ENCODE measurements at regions not wholly inside any gene's neighbourhood (a gene's known extent, or its start where the extent isn't known, plus 50 kb on each side); places are given as distances from the start of the nearest gene placed in this dataset.
"Not testable (repeated sequence)": the region's sequence is repeated elsewhere in the genome, so short reads cannot be mapped to it uniquely, and the experiment has no call there.

DNA sequence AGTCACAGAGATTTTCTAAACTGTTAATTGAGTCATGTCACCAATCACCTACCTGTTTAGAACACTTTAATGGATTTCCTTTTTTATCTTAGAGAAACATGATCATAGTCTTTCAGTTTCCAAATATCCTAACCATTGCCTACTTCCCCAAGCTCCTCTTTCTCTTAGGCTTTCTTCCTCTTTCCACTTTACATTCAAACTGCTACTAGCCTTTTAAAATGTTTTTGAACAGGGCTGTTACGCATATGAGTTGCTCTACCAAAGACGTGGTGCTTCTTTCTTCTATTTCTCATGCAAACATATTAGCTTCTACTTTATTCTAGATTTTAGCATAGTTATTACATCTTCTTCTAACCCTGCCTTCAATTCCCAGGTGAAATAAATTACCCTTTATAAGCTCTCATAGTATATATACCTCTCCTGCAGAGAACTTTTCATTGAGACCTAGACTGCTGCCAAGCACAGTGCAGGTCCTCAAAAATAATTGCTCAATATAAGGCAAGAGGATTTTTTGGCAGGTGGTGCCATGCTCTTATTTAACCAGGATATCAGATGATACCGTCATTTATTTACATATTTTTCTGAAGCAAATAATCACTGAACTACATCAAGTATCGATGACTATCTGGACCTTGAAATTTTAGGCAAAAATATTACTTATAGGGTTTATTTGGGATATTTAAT is 937.1 kb downstream of the TSN start:
- no peaks in the 10 kb centered on the region for H3K9me3 ChIP-seq (ENCODE audit: control insufficient read depth, low read length)
- H3K4me3 ChIP-seq (ENCODE audit: insufficient read depth, low read depth, low read length), result no peak overlapping the region
- no peaks in the 10 kb centered on the region for H3K27me3 ChIP-seq (ENCODE audit: control insufficient read depth, insufficient read depth, low read length, poor library complexity, severe bottlenecking)
- H3K4me1 ChIP-seq (ENCODE audit: control insufficient read depth, insufficient read depth, low read length), result no peaks in the 10 kb centered on the region
- no peak overlapping the region for H3K27ac ChIP-seq (ENCODE audit: insufficient read depth, low read depth, low read length, poor library complexity, severe bottlenecking)
- no peaks in the 10 kb centered on the region for H3K36me3 ChIP-seq (ENCODE audit: control insufficient read depth, insufficient read depth, low read length)
- WGBS, 2 experiments, result 96% methylated on average over 3 to 4 of the region's 4 CpGs

DNA sequence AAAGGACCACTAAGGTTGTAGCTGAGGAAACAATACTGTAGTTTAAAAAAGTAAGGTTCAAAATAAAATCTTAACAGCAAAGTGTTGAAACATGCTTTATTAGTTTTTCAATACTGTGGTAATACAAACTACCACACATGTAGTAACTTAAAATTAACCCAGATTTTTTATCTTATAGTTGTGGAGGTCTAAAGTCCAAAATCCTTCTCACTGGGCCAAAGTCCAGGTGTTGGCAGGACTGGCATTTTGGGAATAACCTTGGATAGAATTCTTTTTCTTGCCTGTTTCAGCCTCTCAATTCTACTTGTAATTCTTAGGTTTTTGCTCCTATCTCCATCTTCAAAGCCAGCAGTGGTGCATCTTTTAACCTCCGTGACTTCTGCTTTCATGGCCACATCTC is 942.0 kb downstream of the TSN start:
- H3K36me3 ChIP-seq (ENCODE audit: control insufficient read depth, insufficient read depth, low read length), result no peaks in the 10 kb centered on the region
- H3K9me3 ChIP-seq (ENCODE audit: control insufficient read depth, low read length), result no peaks in the 10 kb centered on the region
- H3K27me3 ChIP-seq (ENCODE audit: control insufficient read depth, insufficient read depth, low read length, poor library complexity, severe bottlenecking), result no peaks in the 10 kb centered on the region
- no peaks in the 10 kb centered on the region for H3K4me1 ChIP-seq (ENCODE audit: control insufficient read depth, insufficient read depth, low read length)
- no peak overlapping the region for H3K27ac ChIP-seq (ENCODE audit: insufficient read depth, low read depth, low read length, poor library complexity, severe bottlenecking)
- 79 to 95% methylated on average over 1 of the region's 1 CpG for WGBS, 2 experiments
- H3K4me3 ChIP-seq (ENCODE audit: insufficient read depth, low read depth, low read length), result no peak overlapping the region

DNA sequence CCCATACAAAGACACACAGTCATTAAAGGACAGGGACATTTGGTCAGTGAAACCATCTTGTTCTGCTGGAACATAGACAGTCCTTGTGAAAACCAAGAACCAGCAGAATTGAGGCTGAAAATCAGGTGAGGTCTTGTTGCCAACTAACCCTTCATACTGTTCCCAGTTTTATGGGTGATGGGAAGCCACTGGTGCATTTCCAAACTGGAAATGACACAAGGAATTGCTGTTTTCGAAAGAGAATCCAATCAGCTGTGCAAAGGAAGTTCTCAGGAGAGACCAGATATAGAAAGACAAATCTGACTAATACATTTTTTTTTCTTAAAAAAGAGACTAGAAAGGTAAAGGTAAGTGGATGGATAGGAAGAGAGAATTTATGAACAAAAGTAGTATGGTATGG is 948.2 kb downstream of the TSN start:
- Histone ChIP-seq H3K4me3 (ENCODE audit: insufficient read depth, low read depth, low read length) (no peak overlapping the region), H3K9me3 (ENCODE audit: control insufficient read depth, low read length) (no peaks in the 10 kb centered on the region), H3K36me3 (ENCODE audit: control insufficient read depth, insufficient read depth, low read length) (no peaks in the 10 kb centered on the region), H3K4me1 (ENCODE audit: control insufficient read depth, insufficient read depth, low read length) (no peaks in the 10 kb centered on the region), H3K27ac (ENCODE audit: insufficient read depth, low read depth, low read length, poor library complexity, severe bottlenecking) (no peak overlapping the region), H3K27me3 (ENCODE audit: control insufficient read depth, insufficient read depth, low read length, poor library complexity, severe bottlenecking) (no peaks in the 10 kb centered on the region)
- 100% methylated on average over 1 of the region's 1 CpG for WGBS, 2 experiments

DNA sequence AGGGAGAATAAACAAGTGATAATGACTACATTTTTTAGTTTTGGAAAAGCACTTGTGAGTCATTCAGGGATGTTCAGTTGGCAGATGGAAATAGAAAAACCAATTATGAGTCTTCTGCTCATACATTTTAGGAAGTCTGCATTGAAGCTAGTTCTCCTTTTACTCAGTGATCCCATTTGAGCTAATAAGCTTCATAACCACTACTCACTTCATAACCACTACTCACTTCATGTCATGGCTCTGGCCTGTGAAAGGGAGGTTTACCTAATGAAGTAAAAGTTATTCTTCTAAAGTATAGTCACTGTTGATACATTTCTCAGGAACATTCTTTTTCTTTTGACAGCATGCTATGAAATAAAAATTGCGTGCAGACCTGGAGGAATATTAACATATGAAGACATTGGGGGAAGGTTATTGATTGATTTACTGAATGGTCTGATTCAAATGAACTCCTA is 948.7 kb downstream of the TSN start:
- H3K36me3 ChIP-seq (ENCODE audit: control insufficient read depth, insufficient read depth, low read length), result no peaks in the 10 kb centered on the region
- no peak overlapping the region for H3K27ac ChIP-seq (ENCODE audit: insufficient read depth, low read depth, low read length, poor library complexity, severe bottlenecking)
- H3K9me3 ChIP-seq (ENCODE audit: control insufficient read depth, low read length), result no peaks in the 10 kb centered on the region
- no peaks in the 10 kb centered on the region for H3K27me3 ChIP-seq (ENCODE audit: control insufficient read depth, insufficient read depth, low read length, poor library complexity, severe bottlenecking)
- no peaks in the 10 kb centered on the region for H3K4me1 ChIP-seq (ENCODE audit: control insufficient read depth, insufficient read depth, low read length)
- no peak overlapping the region for H3K4me3 ChIP-seq (ENCODE audit: insufficient read depth, low read depth, low read length)
- WGBS, 2 experiments, result 100% methylated on average over 1 of the region's 1 CpG; no CpG with 5 or more reads in 1 of the 2 experiments

DNA sequence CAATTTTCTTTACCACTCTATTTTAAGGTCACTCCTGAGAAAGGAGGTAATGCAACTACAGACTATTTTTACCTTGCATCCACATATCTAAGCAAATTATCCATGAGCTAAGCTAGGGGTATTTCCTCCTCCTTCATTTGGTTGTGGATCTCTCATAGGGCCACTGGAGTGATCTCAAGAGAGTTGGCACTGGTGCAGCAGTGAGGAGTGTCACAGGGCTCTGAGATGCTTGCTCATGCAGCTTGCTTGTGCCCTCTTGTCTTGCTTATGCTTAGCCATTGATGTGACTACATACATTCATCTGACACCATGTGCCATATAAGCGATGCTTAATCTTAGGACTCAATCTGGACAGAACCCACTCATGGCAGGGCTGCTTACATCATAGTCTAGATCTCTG is 950.3 kb downstream of the TSN start:
- no peaks in the 10 kb centered on the region for H3K36me3 ChIP-seq (ENCODE audit: control insufficient read depth, insufficient read depth, low read length)
- no peaks in the 10 kb centered on the region for H3K9me3 ChIP-seq (ENCODE audit: control insufficient read depth, low read length)
- 89 to 92% methylated on average over 1 of the region's 1 CpG for WGBS, 2 experiments
- H3K4me1 ChIP-seq (ENCODE audit: control insufficient read depth, insufficient read depth, low read length), result no peaks in the 10 kb centered on the region
- no peak overlapping the region for H3K27ac ChIP-seq (ENCODE audit: insufficient read depth, low read depth, low read length, poor library complexity, severe bottlenecking)
- H3K27me3 ChIP-seq (ENCODE audit: control insufficient read depth, insufficient read depth, low read length, poor library complexity, severe bottlenecking), result no peaks in the 10 kb centered on the region
- no peak overlapping the region for H3K4me3 ChIP-seq (ENCODE audit: insufficient read depth, low read depth, low read length)

DNA sequence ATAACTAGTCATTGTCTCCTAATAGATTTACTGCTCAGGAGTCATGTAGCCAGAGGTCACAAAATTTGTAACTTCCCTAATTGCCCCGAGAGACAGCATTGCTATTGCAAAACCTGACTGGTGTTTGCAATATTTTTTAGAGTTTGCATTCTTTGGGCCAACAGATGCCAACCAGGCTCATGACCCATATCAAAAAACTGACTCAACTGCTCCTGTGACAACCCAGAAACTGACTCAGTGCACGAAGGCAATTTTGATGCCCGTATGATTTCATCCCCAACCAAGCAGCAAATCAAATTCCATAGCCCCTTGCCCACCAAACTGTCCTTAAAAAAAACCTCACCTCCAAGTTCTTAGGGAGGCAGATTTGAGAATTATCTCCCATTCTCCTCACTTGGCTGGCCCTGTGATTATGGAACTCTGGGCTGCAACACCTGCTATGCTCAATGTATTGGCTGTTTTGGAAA is 951.3 kb downstream of the TSN start:
- 92 to 98% methylated on average over 3 of the region's 3 CpGs for WGBS, 2 experiments
- H3K9me3 ChIP-seq (ENCODE audit: control insufficient read depth, low read length), result no peaks in the 10 kb centered on the region
- no peak overlapping the region for H3K4me3 ChIP-seq (ENCODE audit: insufficient read depth, low read depth, low read length)
- no peak overlapping the region for H3K27ac ChIP-seq (ENCODE audit: insufficient read depth, low read depth, low read length, poor library complexity, severe bottlenecking)
- no peaks in the 10 kb centered on the region for H3K36me3 ChIP-seq (ENCODE audit: control insufficient read depth, insufficient read depth, low read length)
- no peaks in the 10 kb centered on the region for H3K27me3 ChIP-seq (ENCODE audit: control insufficient read depth, insufficient read depth, low read length, poor library complexity, severe bottlenecking)
- H3K4me1 ChIP-seq (ENCODE audit: control insufficient read depth, insufficient read depth, low read length), result no peaks in the 10 kb centered on the region

DNA sequence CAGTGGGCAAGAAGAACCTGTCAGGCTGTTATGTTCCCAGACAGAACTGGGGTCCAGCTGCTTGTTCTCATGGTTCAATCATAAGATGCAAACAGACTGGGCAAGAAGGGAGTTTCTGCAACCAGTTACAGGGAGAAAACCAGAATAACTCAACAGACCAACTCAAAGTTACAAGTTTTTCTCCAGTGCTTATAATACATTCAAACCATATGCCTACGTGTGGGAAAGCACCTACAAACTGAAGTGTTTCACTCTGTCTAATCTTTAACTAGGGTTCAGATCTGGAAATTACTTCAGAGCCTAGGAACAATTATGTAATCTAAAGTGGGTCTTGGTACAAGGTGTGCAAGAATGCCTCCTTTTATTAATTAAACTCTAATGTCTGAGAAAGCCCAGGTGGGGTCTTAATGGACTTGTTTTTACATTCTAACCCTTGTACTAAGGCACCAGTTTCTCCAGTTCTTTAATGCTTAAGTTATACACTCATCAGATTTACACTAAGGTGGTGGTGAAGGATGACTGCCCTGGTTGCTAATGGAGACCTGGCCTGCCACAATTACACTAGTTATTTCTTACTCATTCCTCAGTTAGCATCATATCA is 951.9 kb downstream of the TSN start:
- Histone ChIP-seq H3K4me1 (ENCODE audit: control insufficient read depth, insufficient read depth, low read length) (no peaks in the 10 kb centered on the region), H3K9me3 (ENCODE audit: control insufficient read depth, low read length) (no peaks in the 10 kb centered on the region), H3K36me3 (ENCODE audit: control insufficient read depth, insufficient read depth, low read length) (no peaks in the 10 kb centered on the region), H3K27ac (ENCODE audit: insufficient read depth, low read depth, low read length, poor library complexity, severe bottlenecking) (no peak overlapping the region), H3K27me3 (ENCODE audit: control insufficient read depth, insufficient read depth, low read length, poor library complexity, severe bottlenecking) (no peaks in the 10 kb centered on the region), H3K4me3 (ENCODE audit: insufficient read depth, low read depth, low read length) (no peak overlapping the region)
- WGBS, 2 experiments, result 80 to 100% methylated on average over 1 of the region's 1 CpG

DNA sequence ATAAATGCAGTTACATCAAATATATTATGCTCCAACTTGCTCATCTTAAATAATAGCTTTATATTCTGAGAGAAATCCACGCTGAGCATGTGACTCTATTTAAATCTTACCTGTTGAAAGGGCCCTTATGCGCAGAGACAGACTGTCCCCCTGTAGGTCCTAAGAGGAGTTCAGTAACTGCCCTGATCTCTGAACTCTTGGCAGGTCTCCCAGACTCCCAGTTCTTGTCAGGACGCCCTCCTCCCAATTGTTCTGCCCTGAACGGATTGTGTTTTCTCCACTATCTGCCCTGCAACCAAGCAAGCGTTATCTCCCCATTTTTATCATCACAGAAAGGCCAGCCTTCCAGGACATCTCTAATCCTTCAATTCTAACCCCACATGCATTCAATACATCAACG is 954.6 kb downstream of the TSN start:
- 90 to 92% methylated on average over 6 of the region's 6 CpGs for WGBS, 2 experiments
- Histone ChIP-seq H3K36me3 (ENCODE audit: control insufficient read depth, insufficient read depth, low read length) (no peaks in the 10 kb centered on the region), H3K4me1 (ENCODE audit: control insufficient read depth, insufficient read depth, low read length) (no peaks in the 10 kb centered on the region), H3K4me3 (ENCODE audit: insufficient read depth, low read depth, low read length) (no peak overlapping the region), H3K27me3 (ENCODE audit: control insufficient read depth, insufficient read depth, low read length, poor library complexity, severe bottlenecking) (no peaks in the 10 kb centered on the region), H3K9me3 (ENCODE audit: control insufficient read depth, low read length) (no peaks in the 10 kb centered on the region), H3K27ac (ENCODE audit: insufficient read depth, low read depth, low read length, poor library complexity, severe bottlenecking) (no peak overlapping the region)

DNA sequence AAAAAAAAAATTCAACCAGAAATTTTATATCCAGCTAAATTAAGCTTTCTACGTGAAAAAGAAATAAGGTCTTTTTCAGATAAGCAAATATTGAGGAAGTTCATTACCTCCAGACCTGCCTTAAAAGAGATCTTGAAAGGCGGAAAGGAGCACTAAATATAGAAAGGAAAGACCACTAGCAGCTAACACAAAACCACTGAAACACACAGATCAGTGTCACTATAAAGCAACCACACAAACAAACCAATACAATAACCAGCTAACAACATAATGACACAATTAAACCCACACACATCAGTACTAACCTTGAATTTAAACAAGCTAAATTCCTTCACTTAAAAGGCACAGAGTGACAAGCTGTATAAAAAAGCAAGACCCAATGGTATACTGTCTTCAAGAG is 958.3 kb downstream of the TSN start:
- whole genome bisulfite sequencing, 2 experiments, result 76 to 80% methylated on average over 1 to 2 of the region's 2 CpGs
- Histone ChIP-seq H3K9me3 (ENCODE audit: control insufficient read depth, low read length) (no peaks in the 10 kb centered on the region), H3K27ac (ENCODE audit: insufficient read depth, low read depth, low read length, poor library complexity, severe bottlenecking) (no peak overlapping the region)

DNA sequence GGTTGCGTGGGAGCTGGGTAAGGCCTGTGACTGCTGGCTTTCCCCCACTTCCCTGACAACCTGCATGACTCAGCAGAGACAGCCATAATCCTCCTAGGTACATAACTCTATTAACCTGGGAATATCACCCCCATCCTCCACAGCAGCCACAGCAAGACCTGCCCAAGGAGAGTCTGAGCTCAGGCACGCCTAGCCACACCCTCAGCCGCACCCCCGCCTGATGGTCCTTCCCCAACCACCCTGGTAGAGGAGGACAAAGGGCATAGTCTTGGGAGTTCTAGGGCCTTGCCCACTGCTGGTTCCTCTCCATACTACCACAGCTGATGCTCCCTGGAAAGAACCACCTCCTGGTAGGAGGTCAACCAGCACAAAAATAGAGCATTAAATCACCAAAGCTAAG is 965.4 kb downstream of the TSN start:
- 86 to 96% methylated on average over 4 of the region's 4 CpGs for WGBS, 2 experiments
- not testable (repeated sequence) for H3K36me3 ChIP-seq (ENCODE audit: control insufficient read depth, insufficient read depth, low read length); H3K4me3 ChIP-seq (ENCODE audit: insufficient read depth, low read depth, low read length)

More for the DNA sequence above, 958.3 kb downstream of the TSN start:
- no peak overlapping the region for H3K4me3 ChIP-seq (ENCODE audit: insufficient read depth, low read depth, low read length)
- H3K4me1 ChIP-seq (ENCODE audit: control insufficient read depth, insufficient read depth, low read length), result no peaks in the 10 kb centered on the region
- H3K27me3 ChIP-seq (ENCODE audit: control insufficient read depth, insufficient read depth, low read length, poor library complexity, severe bottlenecking), result no peaks in the 10 kb centered on the region
- no peaks in the 10 kb centered on the region for H3K36me3 ChIP-seq (ENCODE audit: control insufficient read depth, insufficient read depth, low read length)

More for the DNA sequence above, 965.4 kb downstream of the TSN start:
- H3K4me1 ChIP-seq (ENCODE audit: control insufficient read depth, insufficient read depth, low read length); H3K9me3 ChIP-seq (ENCODE audit: control insufficient read depth, low read length); H3K27me3 ChIP-seq (ENCODE audit: control insufficient read depth, insufficient read depth, low read length, poor library complexity, severe bottlenecking); H3K27ac ChIP-seq (ENCODE audit: insufficient read depth, low read depth, low read length, poor library complexity, severe bottlenecking): not testable (repeated sequence)

All from ectodermal cell (in vitro differentiated cells).